ENCODE measurements at regions not wholly inside any gene's neighbourhood (a gene's known extent, or its start where the extent isn't known, plus 50 kb on each side); places are given as distances from the start of the nearest gene placed in this dataset.
"Not testable (repeated sequence)": the region's sequence is repeated elsewhere in the genome, so short reads cannot be mapped to it uniquely, and the experiment has no call there.

- no peaks in the 10 kb centered on the region for H3K4me1 ChIP-seq (ENCODE audit: insufficient read depth, low read length)
- no peaks in the 10 kb centered on the region for H3K79me2 ChIP-seq (ENCODE audit: insufficient read depth, low read length)
- no peak overlapping the region for H3K4me2 ChIP-seq (ENCODE audit: insufficient read depth, low read length)
- TF ChIP-seq CTCF (IDR thresholded peaks at IDR 0.05; ENCODE audit: extremely low read depth, low read depth, low read length), result no peak
- H4K20me1 ChIP-seq (ENCODE audit: insufficient read depth, low read length), result no peaks in the 10 kb centered on the region
- H2AFZ ChIP-seq (ENCODE audit: low read length), result no peak overlapping the region
- DNase-seq (ENCODE audit: insufficient read length, low spot score, missing footprints), result no peak
- no peaks in the 10 kb centered on the region for H3K9me3 ChIP-seq (ENCODE audit: low read depth, low read length)
- no peak overlapping the region for H3K4me3 ChIP-seq (ENCODE audit: insufficient read depth, low read length)
- H3K27me3 ChIP-seq (ENCODE audit: insufficient read depth, low read length), result no peaks in the 10 kb centered on the region
- no peaks in the 10 kb centered on the region for H3K36me3 ChIP-seq (ENCODE audit: insufficient read depth, low read length)
- no peak overlapping the region for H3K27ac ChIP-seq (ENCODE audit: low read depth, low read length)
Observed at GRCh38 chr7:34569975-34570699, 87.9 kb upstream of the NPSR1 start.

- Histone ChIP-seq H3K4me3 (ENCODE audit: insufficient read depth, low read length) (no peak overlapping the region), H3K27ac (ENCODE audit: low read depth, low read length) (no peak overlapping the region), H3K27me3 (ENCODE audit: insufficient read depth, low read length) (no peaks in the 10 kb centered on the region), H3K36me3 (ENCODE audit: insufficient read depth, low read length) (no peaks in the 10 kb centered on the region), H2AFZ (ENCODE audit: low read length) (no peak overlapping the region), H3K9me3 (ENCODE audit: low read depth, low read length) (no peaks in the 10 kb centered on the region), H3K4me1 (ENCODE audit: insufficient read depth, low read length) (no peaks in the 10 kb centered on the region), H4K20me1 (ENCODE audit: insufficient read depth, low read length) (no peaks in the 10 kb centered on the region), H3K79me2 (ENCODE audit: insufficient read depth, low read length) (no peaks in the 10 kb centered on the region), H3K4me2 (ENCODE audit: insufficient read depth, low read length) (no peak overlapping the region)
- TF ChIP-seq CTCF (IDR thresholded peaks at IDR 0.05; ENCODE audit: extremely low read depth, low read depth, low read length), result no peak
- no peak for DNase-seq (ENCODE audit: insufficient read length, low spot score, missing footprints)
Observed at GRCh38 chr7:34575006-34575405, 83.0 kb upstream of the NPSR1 start.

GRCh38 chr7:34577934-34578333, 80.1 kb upstream of the NPSR1 start:
- not testable (repeated sequence) for H3K4me3 ChIP-seq (ENCODE audit: insufficient read depth, low read length); H3K4me2 ChIP-seq (ENCODE audit: insufficient read depth, low read length); H3K27me3 ChIP-seq (ENCODE audit: insufficient read depth, low read length); H3K4me1 ChIP-seq (ENCODE audit: insufficient read depth, low read length); H4K20me1 ChIP-seq (ENCODE audit: insufficient read depth, low read length); H3K79me2 ChIP-seq (ENCODE audit: insufficient read depth, low read length); H2AFZ ChIP-seq (ENCODE audit: low read length); H3K27ac ChIP-seq (ENCODE audit: low read depth, low read length); H3K36me3 ChIP-seq (ENCODE audit: insufficient read depth, low read length); DNase-seq (ENCODE audit: insufficient read length, low spot score, missing footprints); H3K9me3 ChIP-seq (ENCODE audit: low read depth, low read length)

- H3K27me3 ChIP-seq (ENCODE audit: insufficient read depth, low read length), result not testable (repeated sequence)
Observed at GRCh38 chr7:34581698-34582097, 76.3 kb upstream of the NPSR1 start.

GRCh38 chr7:34584526-34584925, 73.5 kb upstream of the NPSR1 start:
- Histone ChIP-seq H3K4me2 (ENCODE audit: insufficient read depth, low read length) (no peak overlapping the region), H3K27me3 (ENCODE audit: insufficient read depth, low read length) (no peaks in the 10 kb centered on the region), H3K27ac (ENCODE audit: low read depth, low read length) (no peak overlapping the region), H3K4me3 (ENCODE audit: insufficient read depth, low read length) (no peak overlapping the region), H3K4me1 (ENCODE audit: insufficient read depth, low read length) (no peaks in the 10 kb centered on the region), H3K36me3 (ENCODE audit: insufficient read depth, low read length) (no peaks in the 10 kb centered on the region), H3K9me3 (ENCODE audit: low read depth, low read length) (no peaks in the 10 kb centered on the region), H4K20me1 (ENCODE audit: insufficient read depth, low read length) (no peaks in the 10 kb centered on the region), H3K79me2 (ENCODE audit: insufficient read depth, low read length) (no peaks in the 10 kb centered on the region), H2AFZ (ENCODE audit: low read length) (no peak overlapping the region)
- DNase-seq (ENCODE audit: insufficient read length, low spot score, missing footprints), result no peak
- TF ChIP-seq CTCF (IDR thresholded peaks at IDR 0.05; ENCODE audit: extremely low read depth, low read depth, low read length), result no peak

More at GRCh38 chr7:34581698-34582097, 76.3 kb upstream of the NPSR1 start:
- not testable (repeated sequence) for DNase-seq (ENCODE audit: insufficient read length, low spot score, missing footprints); H3K4me2 ChIP-seq (ENCODE audit: insufficient read depth, low read length); H3K4me3 ChIP-seq (ENCODE audit: insufficient read depth, low read length); H2AFZ ChIP-seq (ENCODE audit: low read length); H3K27ac ChIP-seq (ENCODE audit: low read depth, low read length); H3K4me1 ChIP-seq (ENCODE audit: insufficient read depth, low read length); H3K9me3 ChIP-seq (ENCODE audit: low read depth, low read length); H4K20me1 ChIP-seq (ENCODE audit: insufficient read depth, low read length); H3K79me2 ChIP-seq (ENCODE audit: insufficient read depth, low read length); H3K36me3 ChIP-seq (ENCODE audit: insufficient read depth, low read length)
